KMS-11 (cell line): ENCODE measurements at regions not wholly inside any gene's neighbourhood (a gene's known extent, or its start where the extent isn't known, plus 50 kb on each side); places are given as distances from the start of the nearest gene placed in this dataset.

Experiments
- H2AFZ ChIP-seq: fragments of 200-600 bp; sonication (generic); 2 replicates; pipeline ENCODE4 v1.6.1; 2016; ENCODE audit warnings: antibody characterized with exemption, mixed run types, low read depth
- H3K27ac ChIP-seq: fragments of 200-600 bp; sonication (generic); 2 replicates; pipeline ENCODE4 v1.6.1; 2016; ENCODE audit warnings: mild to moderate bottlenecking, mixed run types
- H3K27me3 ChIP-seq: fragments of 200-600 bp; sonication (generic); 2 replicates; pipeline ENCODE4 v1.6.1; 2017; ENCODE audit warnings: mild to moderate bottlenecking, low read depth, mixed run types, moderate library complexity; ENCODE audit not compliant: insufficient read depth
- H3K36me3 ChIP-seq: fragments of 200-600 bp; sonication (generic); 2 replicates; pipeline ENCODE4 v1.6.1; 2017; ENCODE audit warnings: mild to moderate bottlenecking, mixed run types; ENCODE audit not compliant: insufficient read depth
- H3K4me1 ChIP-seq: fragments of 200-600 bp; sonication (generic); 2 replicates; pipeline ENCODE4 v1.6.1; 2016; ENCODE audit warnings: mild to moderate bottlenecking, low read depth, mixed run types; ENCODE audit not compliant: poor library complexity, severe bottlenecking
- H3K4me2 ChIP-seq: fragments of 200-600 bp; sonication (generic); 2 replicates; pipeline ENCODE4 v1.7.0; 2016; ENCODE audit warnings: mild to moderate bottlenecking, mixed run types
- H3K4me3 ChIP-seq: fragments of 200-600 bp; sonication (generic); IDR thresholded peaks from 2 replicates; pipeline ENCODE4 v1.6.1; 2017; ENCODE audit warnings: low read depth, low read length, mixed read lengths; ENCODE audit not compliant: insufficient read depth
- H3K79me2 ChIP-seq: fragments of 200-600 bp; sonication (generic); 2 replicates; pipeline ENCODE4 v1.6.1; 2016; ENCODE audit warnings: low read depth, mixed run types; ENCODE audit not compliant: insufficient read depth
- H3K9ac ChIP-seq: fragments of 200-600 bp; sonication (generic); 2 replicates; pipeline ENCODE4 v1.6.1; 2016; ENCODE audit warnings: mild to moderate bottlenecking, mixed run types
- H4K20me1 ChIP-seq: fragments of 200-600 bp; sonication (generic); 2 replicates; pipeline ENCODE4 v1.6.1; 2016; ENCODE audit warnings: mild to moderate bottlenecking, mixed run types; ENCODE audit not compliant: insufficient read depth
- CTCF ChIP-seq: fragments of 200-600 bp; sonication (generic); conservative IDR thresholded peaks from 2 replicates; pipeline ENCODE4 v1.6.1; 2017; ENCODE audit warnings: low read depth, mild to moderate bottlenecking, antibody characterized with exemption, low read length, moderate library complexity, mixed read lengths

DNA sequence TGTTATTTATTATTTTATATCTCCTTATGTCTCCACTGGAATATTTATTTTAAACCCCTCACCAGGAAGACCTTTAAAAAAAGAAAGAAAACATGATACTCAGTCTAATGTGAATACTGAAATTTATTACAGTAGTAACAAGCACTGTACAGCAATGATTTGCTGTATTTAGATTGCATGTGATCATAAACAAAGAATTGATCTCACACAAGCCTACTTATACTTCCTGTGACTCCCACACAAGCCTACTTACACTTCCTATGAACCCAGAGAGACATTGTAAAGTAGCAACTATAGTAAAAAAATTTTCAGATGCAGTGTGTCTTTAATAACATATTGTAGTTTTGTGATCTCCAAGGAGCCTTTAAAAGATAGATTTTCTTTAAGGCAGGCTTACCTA is 142.7 kb upstream of the SYT1 start:
- Histone ChIP-seq H3K9ac (no peak overlapping the region), H2AFZ (no peak overlapping the region)

DNA sequence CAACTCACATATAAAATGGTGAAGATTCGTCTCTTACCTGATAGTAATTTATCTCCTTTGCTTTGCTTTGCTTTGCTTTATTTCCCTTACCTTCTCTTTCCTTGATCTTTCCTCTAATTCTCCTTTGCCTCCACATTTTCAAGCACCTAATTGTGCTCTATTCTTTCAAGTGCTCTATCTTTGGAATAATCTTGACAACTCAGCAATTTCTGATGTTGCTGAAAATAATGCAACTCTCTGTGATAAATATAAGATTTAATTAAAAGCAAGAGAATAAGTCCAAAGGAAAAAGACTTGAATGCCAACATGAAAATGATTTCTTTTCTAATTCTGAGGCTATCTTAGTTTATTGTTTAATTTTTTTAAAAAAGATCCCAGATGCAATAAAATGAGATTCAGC is 139.5 kb upstream of the SYT1 start:
- no peak overlapping the region for H2AFZ ChIP-seq
- no peak for TF ChIP-seq CTCF
- no peaks in the 10 kb centered on the region for H3K79me2 ChIP-seq
- no peak overlapping the region for H3K4me3 ChIP-seq
- no peak overlapping the region for H3K9ac ChIP-seq
- H4K20me1 ChIP-seq: no peaks in the 10 kb centered on the region
- H3K36me3 ChIP-seq: no peaks in the 10 kb centered on the region
- no peak overlapping the region for H3K27ac ChIP-seq
- no peak overlapping the region for H3K4me2 ChIP-seq
- no peaks in the 10 kb centered on the region for H3K27me3 ChIP-seq
- H3K4me1 ChIP-seq: no peaks in the 10 kb centered on the region

More for the DNA sequence above, 142.7 kb upstream of the SYT1 start:
- no peak overlapping the region for H3K4me3 ChIP-seq
- no peak overlapping the region for H3K4me2 ChIP-seq
- TF ChIP-seq CTCF: no peak
- no peak overlapping the region for H3K27ac ChIP-seq
- H4K20me1 ChIP-seq: no peaks in the 10 kb centered on the region
- no peaks in the 10 kb centered on the region for H3K27me3 ChIP-seq
- H3K79me2 ChIP-seq: no peaks in the 10 kb centered on the region
- H3K4me1 ChIP-seq: no peaks in the 10 kb centered on the region
- no peaks in the 10 kb centered on the region for H3K36me3 ChIP-seq

- Histone ChIP-seq H3K36me3 (no peaks in the 10 kb centered on the region), H3K4me2 (no peak overlapping the region), H4K20me1 (no peaks in the 10 kb centered on the region), H3K9ac (no peak overlapping the region), H3K4me3 (no peak overlapping the region), H3K79me2 (no peaks in the 10 kb centered on the region), H3K4me1 (no peaks in the 10 kb centered on the region), H3K27ac (no peak overlapping the region), H2AFZ (no peak overlapping the region), H3K27me3 (no peaks in the 10 kb centered on the region)
- TF ChIP-seq CTCF: no peak
Observed at GRCh38 chr12:78725951-78726580, 138.5 kb upstream of the SYT1 start.

DNA sequence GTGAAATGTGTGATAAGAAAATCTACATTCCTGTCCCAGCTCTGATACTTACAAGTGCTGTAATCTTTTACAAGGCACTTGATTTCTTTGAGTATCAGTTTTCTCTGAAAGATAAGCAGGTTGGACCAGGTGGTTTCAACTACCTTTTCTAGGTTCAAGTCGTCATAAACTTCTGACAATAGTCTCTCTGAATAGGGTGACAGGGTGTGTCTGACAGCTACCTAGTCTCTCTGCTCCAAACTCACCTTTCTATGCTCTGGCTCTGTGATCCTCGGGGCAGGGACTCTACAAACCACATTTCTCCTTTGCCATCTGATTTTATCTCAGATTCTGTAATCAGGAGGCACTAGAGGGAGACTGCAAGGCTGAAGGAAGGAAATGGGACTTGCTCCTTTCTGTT is 137.7 kb upstream of the SYT1 start:
- Histone ChIP-seq H4K20me1 (no peaks in the 10 kb centered on the region), H3K36me3 (no peaks in the 10 kb centered on the region), H3K4me2 (no peak overlapping the region), H3K4me1 (no peaks in the 10 kb centered on the region), H3K9ac (no peak overlapping the region), H3K4me3 (no peak overlapping the region), H2AFZ (no peak overlapping the region), H3K79me2 (no peaks in the 10 kb centered on the region), H3K27ac (no peak overlapping the region), H3K27me3 (no peaks in the 10 kb centered on the region)
- no peak for TF ChIP-seq CTCF
